ENCODE measurements at regions not wholly inside any gene's neighbourhood (a gene's known extent, or its start where the extent isn't known, plus 50 kb on each side); places are given as distances from the start of the nearest gene placed in this dataset.

GRCh38 chr11:115784796-115785521 lies 280.7 kb upstream of the CADM1 start:
- no peak for DNase-seq (ENCODE audit: low read depth, low spot score)
- H3K4me3 ChIP-seq (ENCODE audit: low read depth in 2 of 2, low read length in 2 of 2): no peak overlapping the region
- intact Hi-C loops (cut with micrococcal nuclease; ENCODE audit: unreplicated experiment): no loop called here
- no peaks in the 10 kb centered on the region for H3K4me1 ChIP-seq (ENCODE audit: control insufficient read depth, insufficient read depth, low read length)
- ChIA-PET POLR2A (no interaction called here), CTCF (no interaction called here)
- no peaks in the 10 kb centered on the region; the same call in 1 of the 2 replicates for H3K9me3 ChIP-seq (ENCODE audit: control insufficient read depth, insufficient read depth, low read depth, low read length)
- TF ChIP-seq CTCF (IDR thresholded peaks at IDR 0.05) (no peak), REST (IDR thresholded peaks at IDR 0.05; ENCODE audit: insufficient read depth in 1 of 2, low read depth in 2 of 2, low read length in 1 of 2) (no peak), SIN3A (IDR thresholded peaks at IDR 0.05; ENCODE audit: borderline replicate concordance, insufficient read depth, low read depth, low read length) (no peak)
- in situ Hi-C loops (cut with HindIII; ENCODE audit: low pct_unique_long_range_greater_than_20kb, low sequenced_read_pairs): no loop called here
- H3K27ac ChIP-seq (ENCODE audit: low read length): no peak overlapping the region
- H3K27me3 ChIP-seq (ENCODE audit: control insufficient read depth, insufficient read depth, low read length): no peaks in the 10 kb centered on the region
- no peaks in the 10 kb centered on the region for H3K36me3 ChIP-seq (ENCODE audit: control insufficient read depth, insufficient read depth, low read length)
- no peak for ATAC-seq
- BruUV-seq (replicated peaks): no TSS peak

GRCh38 chr11:115780646-115781362 lies 276.6 kb upstream of the CADM1 start:
- in situ Hi-C loops (cut with HindIII; ENCODE audit: low pct_unique_long_range_greater_than_20kb, low sequenced_read_pairs): no loop called here

More at GRCh38 chr11:115780646-115781362, 276.6 kb upstream of the CADM1 start:
- no peak for DNase-seq (ENCODE audit: low read depth, low spot score)
- no peak for ATAC-seq
- H3K27me3 ChIP-seq (ENCODE audit: control insufficient read depth, insufficient read depth, low read length): no peaks in the 10 kb centered on the region
- H3K4me3 ChIP-seq (ENCODE audit: low read depth in 2 of 2, low read length in 2 of 2): no peak overlapping the region
- CTCF ChIA-PET: no interaction called here
- H3K27ac ChIP-seq (ENCODE audit: low read length): no peak overlapping the region
- POLR2A ChIA-PET: no interaction called here
- intact Hi-C loops (cut with micrococcal nuclease; ENCODE audit: unreplicated experiment): no loop called here
- TF ChIP-seq TCF7L2 (IDR thresholded peaks at IDR 0.05; ENCODE audit: low read depth, low read length) (no peak), POLR2AphosphoS5 (IDR thresholded peaks at IDR 0.05; ENCODE audit: low read depth, low read length) (no peak), CTCF (IDR thresholded peaks at IDR 0.05) (no peak), REST (IDR thresholded peaks at IDR 0.05; ENCODE audit: insufficient read depth in 1 of 2, low read depth in 2 of 2, low read length in 1 of 2) (no peak), SIN3A (IDR thresholded peaks at IDR 0.05; ENCODE audit: borderline replicate concordance, insufficient read depth, low read depth, low read length) (no peak)
- BruUV-seq (replicated peaks): no TSS peak
- no peaks in the 10 kb centered on the region for H3K36me3 ChIP-seq (ENCODE audit: control insufficient read depth, insufficient read depth, low read length)
- no peaks in the 10 kb centered on the region; the same call in 1 of the 2 replicates for H3K9me3 ChIP-seq (ENCODE audit: control insufficient read depth, insufficient read depth, low read depth, low read length)
- no peaks in the 10 kb centered on the region for H3K4me1 ChIP-seq (ENCODE audit: control insufficient read depth, insufficient read depth, low read length)
